ENCODE measurements at regions not wholly inside any gene's neighbourhood (a gene's known extent, or its start where the extent isn't known, plus 50 kb on each side); places are given as distances from the start of the nearest gene placed in this dataset.

- H3K27ac Mint-ChIP-seq, result no peak overlapping the region
- no peaks in the 10 kb centered on the region for H3K36me3 Mint-ChIP-seq (ENCODE audit: insufficient read depth)
- H3K4me1 Mint-ChIP-seq (ENCODE audit: low read depth), result peaks cover 7% of the 10 kb centered on the region
- no peak overlapping the region for H3K4me3 Mint-ChIP-seq (ENCODE audit: low read depth)
- TF ChIP-seq CTCF (IDR thresholded peaks at IDR 0.05; ENCODE audit: unreplicated experiment), result no peak
- DNase-seq (ENCODE audit: low spot score, unreplicated experiment), result no peak
- peaks cover 30% of the 10 kb centered on the region for H3K27me3 Mint-ChIP-seq
- H3K9me3 Mint-ChIP-seq (ENCODE audit: low read depth), result no peaks in the 10 kb centered on the region
Observed at GRCh38 chr2:129721236-129721635, 258.2 kb upstream of the RAB6C start.

DNA sequence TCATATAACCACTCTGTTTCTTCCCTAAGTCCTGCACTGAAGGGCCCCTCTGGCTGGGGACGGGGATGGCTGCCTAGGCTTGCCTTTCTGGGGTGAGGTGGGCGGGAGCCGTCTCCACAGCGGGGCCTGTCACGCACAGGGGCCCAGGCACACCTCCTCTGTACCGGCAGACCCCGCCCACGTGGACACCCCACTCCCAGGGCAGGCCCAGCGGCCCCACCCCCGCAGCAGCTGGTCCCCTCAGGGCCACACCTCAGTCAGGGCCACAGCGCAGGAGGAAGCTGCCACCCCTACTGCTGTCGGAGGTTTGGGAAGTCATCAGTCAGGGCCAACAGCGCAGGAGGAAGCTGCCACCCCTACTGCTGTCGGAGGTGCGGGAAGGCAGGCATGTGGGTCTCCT lies 257.6 kb upstream of the RAB6C start:
- no peak for DNase-seq (ENCODE audit: low spot score, unreplicated experiment)
- no peak for TF ChIP-seq CTCF (IDR thresholded peaks at IDR 0.05; ENCODE audit: unreplicated experiment)
- H3K27me3 Mint-ChIP-seq, result peaks cover 27% of the 10 kb centered on the region
- no peaks in the 10 kb centered on the region for H3K9me3 Mint-ChIP-seq (ENCODE audit: low read depth)
- H3K4me1 Mint-ChIP-seq (ENCODE audit: low read depth), result peaks cover 9% of the 10 kb centered on the region
- H3K4me3 Mint-ChIP-seq (ENCODE audit: low read depth), result no peak overlapping the region
- H3K27ac Mint-ChIP-seq, result no peak overlapping the region
- no peaks in the 10 kb centered on the region for H3K36me3 Mint-ChIP-seq (ENCODE audit: insufficient read depth)

GRCh38 chr2:129722306-129723019 lies 257.0 kb upstream of the RAB6C start:
- no peaks in the 10 kb centered on the region for H3K9me3 Mint-ChIP-seq (ENCODE audit: low read depth)
- no peak for DNase-seq (ENCODE audit: low spot score, unreplicated experiment)
- no peak overlapping the region for H3K4me3 Mint-ChIP-seq (ENCODE audit: low read depth)

GRCh38 chr2:129723277-129724020 lies 256.0 kb upstream of the RAB6C start:
- no peak for TF ChIP-seq CTCF (IDR thresholded peaks at IDR 0.05; ENCODE audit: unreplicated experiment)
- no peaks in the 10 kb centered on the region for H3K9me3 Mint-ChIP-seq (ENCODE audit: low read depth)
- no peak overlapping the region for H3K27ac Mint-ChIP-seq
- no peaks in the 10 kb centered on the region for H3K36me3 Mint-ChIP-seq (ENCODE audit: insufficient read depth)
- H3K4me3 Mint-ChIP-seq (ENCODE audit: low read depth), result no peak overlapping the region
- H3K27me3 Mint-ChIP-seq, result peaks cover 11% of the 10 kb centered on the region
- H3K4me1 Mint-ChIP-seq (ENCODE audit: low read depth), result peaks cover 4% of the 10 kb centered on the region
- DNase-seq (ENCODE audit: low spot score, unreplicated experiment), result no peak

More at GRCh38 chr2:129722306-129723019, 257.0 kb upstream of the RAB6C start:
- Mint-ChIP-seq H3K27me3 (peaks cover 20% of the 10 kb centered on the region), H3K36me3 (ENCODE audit: insufficient read depth) (no peaks in the 10 kb centered on the region), H3K27ac (no peak overlapping the region), H3K4me1 (ENCODE audit: low read depth) (peaks cover 10% of the 10 kb centered on the region)
- TF ChIP-seq CTCF (IDR thresholded peaks at IDR 0.05; ENCODE audit: unreplicated experiment), result no peak

DNA sequence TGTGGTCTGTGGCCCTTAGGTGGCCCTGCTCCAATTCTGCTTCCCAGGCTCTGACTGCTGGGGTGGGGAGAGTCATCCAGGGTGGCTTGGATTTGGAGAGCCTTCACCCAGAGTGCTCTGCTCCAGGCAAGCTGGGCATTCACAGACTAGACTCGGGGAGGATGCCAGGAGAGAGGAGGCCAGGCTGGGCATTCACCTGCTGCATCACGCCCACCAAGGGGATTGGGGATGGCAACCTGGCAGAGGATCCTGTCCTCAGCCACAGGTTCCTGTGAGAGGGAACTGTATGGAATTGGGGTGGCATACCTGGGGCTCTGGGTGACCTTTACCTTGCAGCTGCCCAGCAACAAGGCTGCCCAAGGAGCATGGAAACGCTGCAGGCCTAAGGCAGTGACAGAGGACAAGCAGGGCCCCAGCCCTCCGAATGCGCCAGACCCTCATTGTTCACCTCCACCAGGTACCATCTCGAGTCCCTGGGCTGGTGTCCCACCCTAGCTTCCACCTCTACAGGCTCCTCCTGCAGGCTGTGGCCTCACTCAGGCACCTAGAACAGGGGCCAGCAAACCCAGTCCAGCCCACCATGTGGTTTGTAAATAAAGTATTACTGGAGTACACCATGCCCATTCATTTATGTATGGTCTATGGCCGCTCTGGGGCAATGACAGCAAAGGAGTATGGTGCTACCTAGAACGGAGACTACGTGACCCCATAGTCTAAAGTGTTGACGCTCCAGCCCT lies 255.3 kb upstream of the RAB6C start:
- no peak overlapping the region for H3K27ac Mint-ChIP-seq
- no peak for DNase-seq (ENCODE audit: low spot score, unreplicated experiment)
- H3K36me3 Mint-ChIP-seq (ENCODE audit: insufficient read depth), result no peaks in the 10 kb centered on the region
- H3K9me3 Mint-ChIP-seq (ENCODE audit: low read depth), result no peaks in the 10 kb centered on the region
- no peak for TF ChIP-seq CTCF (IDR thresholded peaks at IDR 0.05; ENCODE audit: unreplicated experiment)
- no peak overlapping the region for H3K4me3 Mint-ChIP-seq (ENCODE audit: low read depth)
- peaks cover 4% of the 10 kb centered on the region for H3K27me3 Mint-ChIP-seq
- H3K4me1 Mint-ChIP-seq (ENCODE audit: low read depth), result peaks cover 4% of the 10 kb centered on the region
